ENCODE measurements at regions not wholly inside any gene's neighbourhood (a gene's known extent, or its start where the extent isn't known, plus 50 kb on each side); places are given as distances from the start of the nearest gene placed in this dataset.

- POLR2A ChIA-PET = no interaction called here
- ATAC-seq (no peak), FAIRE-seq (no peak), DNase-seq (ENCODE audit: extremely low read depth in 1 of 4, low spot score in 3 of 4) (no peak)
- Histone ChIP-seq H3K27ac (ENCODE audit: extremely low read depth, low read depth, low read length) (no peak overlapping the region), H3K4me3 (no peak overlapping the region), H4K20me1 (replicated peaks; ENCODE audit: control insufficient read depth, insufficient read depth, low read length) (no peaks in the 10 kb centered on the region), H3K4me1 (replicated peaks in 1 of 2; ENCODE audit: control insufficient read depth in 2 of 2, insufficient read depth in 2 of 2, low read length in 2 of 2) (no peaks in the 10 kb centered on the region), H3K9me1 (ENCODE audit: control insufficient read depth, insufficient read depth, low read length) (no peaks in the 10 kb centered on the region), H3K27me3 (ENCODE audit: control insufficient read depth in 2 of 2, insufficient read depth in 2 of 2, low read length in 2 of 2) (no peaks in the 10 kb centered on the region), H2AFZ (ENCODE audit: low read depth, low read length) (no peak overlapping the region), H3K36me3 (ENCODE audit: control insufficient read depth, insufficient read depth, low read length) (no peaks in the 10 kb centered on the region), H3K9me3 (replicated peaks; ENCODE audit: control insufficient read depth, insufficient read depth, low read depth, low read length) (no peaks in the 10 kb centered on the region), H3K4me2 (ENCODE audit: insufficient read depth, low read length) (no peak overlapping the region), H3K9ac (ENCODE audit: insufficient read depth in 1 of 2, low read depth in 2 of 2, low read length in 2 of 2) (no peak overlapping the region), H3K79me2 (ENCODE audit: control insufficient read depth, insufficient read depth, low read length) (no peaks in the 10 kb centered on the region)
- TF ChIP-seq, protein P1, sequence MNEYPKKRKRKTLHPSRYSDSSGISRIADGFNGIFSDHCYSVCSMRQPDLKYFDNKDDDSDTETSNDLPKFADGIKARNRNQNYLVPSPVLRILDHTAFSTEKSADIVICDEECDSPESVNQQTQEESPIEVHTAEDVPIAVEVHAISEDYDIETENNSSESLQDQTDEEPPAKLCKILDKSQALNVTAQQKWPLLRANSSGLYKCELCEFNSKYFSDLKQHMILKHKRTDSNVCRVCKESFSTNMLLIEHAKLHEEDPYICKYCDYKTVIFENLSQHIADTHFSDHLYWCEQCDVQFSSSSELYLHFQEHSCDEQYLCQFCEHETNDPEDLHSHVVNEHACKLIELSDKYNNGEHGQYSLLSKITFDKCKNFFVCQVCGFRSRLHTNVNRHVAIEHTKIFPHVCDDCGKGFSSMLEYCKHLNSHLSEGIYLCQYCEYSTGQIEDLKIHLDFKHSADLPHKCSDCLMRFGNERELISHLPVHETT (CRISPR knock-in tag; conservative IDR thresholded peaks at IDR 0.05 in 1 of 2, IDR thresholded peaks at IDR 0.05 in 1 of 2) = no peak
- no peak for TF ChIP-seq NR2F6 (CRISPR knock-in tag; IDR thresholded peaks at IDR 0.05)
- TF ChIP-seq SAFB2 (IDR thresholded peaks at IDR 0.05; ENCODE audit: borderline replicate concordance, low read depth, low read length, severe bottlenecking) = no peak
- no peak for TF ChIP-seq PHF20 (IDR thresholded peaks at IDR 0.05; ENCODE audit: partially characterized antibody)
- no peak for TF ChIP-seq RB1 (IDR thresholded peaks at IDR 0.05; ENCODE audit: low read depth)
- no peak for TF ChIP-seq PHF8 (IDR thresholded peaks at IDR 0.05; ENCODE audit: borderline replicate concordance, low read length)
- TF ChIP-seq CGGBP1 (CRISPR knock-in tag; IDR thresholded peaks at IDR 0.05) = no peak
- TF ChIP-seq ELF1 (tag; IDR thresholded peaks at IDR 0.05) = no peak
- TF ChIP-seq PRPF4 (IDR thresholded peaks at IDR 0.05; ENCODE audit: insufficient read depth, low read depth, low read length, poor library complexity, severe bottlenecking) = no peak
- TF ChIP-seq SMAD4 (CRISPR knock-in tag; conservative IDR thresholded peaks at IDR 0.05) = no peak
- no peak for TF ChIP-seq ZNF143 (CRISPR knock-in tag; IDR thresholded peaks at IDR 0.05)
- no peak for TF ChIP-seq CHD4 (IDR thresholded peaks at IDR 0.05; ENCODE audit: insufficient read depth, insufficient replicate concordance, low read depth, low read length, poor library complexity, severe bottlenecking)
- 0% methylated on average over 2 of the region's 2 CpGs for WGBS (ENCODE audit: insufficient coverage, low coverage, missing lambda C conversion rate)
- in situ Hi-C loops (cut with MboI) = no loop called here
- CTCF ChIA-PET (ENCODE audit: low intra/inter-chr PET ratio) = no interaction called here
- no TSS peak for BruUV-seq (replicated peaks)
- intact Hi-C loops (cut with micrococcal nuclease) = no loop called here
Observed at GRCh38 chr13:87851410-87851809, 180.2 kb downstream of the SLITRK5 start.

All from K562 (cell line).